T-helper 2 cell treated with Interferon-gamma antibody and Interleukin-4, amounts not matched to agents 5 μg/mL and 100 μg/mL, for 36 hours (primary cell): ENCODE measurements at regions not wholly inside any gene's neighbourhood (a gene's known extent, or its start where the extent isn't known, plus 50 kb on each side); places are given as distances from the start of the nearest gene placed in this dataset.
A peak's percentile ranks its signal among the peaks of the same experiment; 100 is the strongest.

ENCODE experiments used
- DNase-seq: peaks from one replicate; pipeline ENCODE4 v3.0.0; 2021; ENCODE audit warnings: low spot score
- H3K27ac Mint-ChIP-seq: one replicate; pipeline ENCODE4 v1.8.0; 2021; ENCODE audit warnings: mild to moderate bottlenecking, mixed read lengths
- H3K27me3 Mint-ChIP-seq: one replicate; pipeline ENCODE4 v1.8.0; 2021; ENCODE audit warnings: low read depth, mixed read lengths
- H3K36me3 Mint-ChIP-seq: one replicate; pipeline ENCODE4 v1.8.0; 2021; ENCODE audit warnings: low read depth, mixed read lengths
- H3K4me1 Mint-ChIP-seq: one replicate; pipeline ENCODE4 v1.8.0; 2021; ENCODE audit warnings: low read depth, mixed read lengths
- H3K4me3 Mint-ChIP-seq: one replicate; pipeline ENCODE4 v1.8.0; 2022; ENCODE audit warnings: mild to moderate bottlenecking, moderate library complexity, mixed read lengths
- H3K9me3 Mint-ChIP-seq: one replicate; pipeline ENCODE4 v1.8.0; 2021; ENCODE audit warnings: mixed read lengths

GRCh38 chr12:75881920-75882319 lies 149.7 kb downstream of the PHLDA1 start:
- no peaks in the 10 kb centered on the region for H3K36me3 Mint-ChIP-seq
- no peak overlapping the region for H3K27ac Mint-ChIP-seq
- no peak for DNase-seq
- H3K4me1 Mint-ChIP-seq, result no peaks in the 10 kb centered on the region
- H3K27me3 Mint-ChIP-seq, result peaks cover 61% of the 10 kb centered on the region
- no peaks in the 10 kb centered on the region for H3K9me3 Mint-ChIP-seq
- H3K4me3 Mint-ChIP-seq, result no peak overlapping the region

GRCh38 chr12:75877763-75878621 lies 153.6 kb downstream of the PHLDA1 start:
- Mint-ChIP-seq H3K4me1 (peaks cover 12% of the 10 kb centered on the region), H3K27me3 (peaks cover 47% of the 10 kb centered on the region), H3K36me3 (no peaks in the 10 kb centered on the region), H3K27ac (no peak overlapping the region), H3K4me3 (no peak overlapping the region), H3K9me3 (peaks cover 9% of the 10 kb centered on the region)
- peak; percentile 6 for DNase-seq

DNA sequence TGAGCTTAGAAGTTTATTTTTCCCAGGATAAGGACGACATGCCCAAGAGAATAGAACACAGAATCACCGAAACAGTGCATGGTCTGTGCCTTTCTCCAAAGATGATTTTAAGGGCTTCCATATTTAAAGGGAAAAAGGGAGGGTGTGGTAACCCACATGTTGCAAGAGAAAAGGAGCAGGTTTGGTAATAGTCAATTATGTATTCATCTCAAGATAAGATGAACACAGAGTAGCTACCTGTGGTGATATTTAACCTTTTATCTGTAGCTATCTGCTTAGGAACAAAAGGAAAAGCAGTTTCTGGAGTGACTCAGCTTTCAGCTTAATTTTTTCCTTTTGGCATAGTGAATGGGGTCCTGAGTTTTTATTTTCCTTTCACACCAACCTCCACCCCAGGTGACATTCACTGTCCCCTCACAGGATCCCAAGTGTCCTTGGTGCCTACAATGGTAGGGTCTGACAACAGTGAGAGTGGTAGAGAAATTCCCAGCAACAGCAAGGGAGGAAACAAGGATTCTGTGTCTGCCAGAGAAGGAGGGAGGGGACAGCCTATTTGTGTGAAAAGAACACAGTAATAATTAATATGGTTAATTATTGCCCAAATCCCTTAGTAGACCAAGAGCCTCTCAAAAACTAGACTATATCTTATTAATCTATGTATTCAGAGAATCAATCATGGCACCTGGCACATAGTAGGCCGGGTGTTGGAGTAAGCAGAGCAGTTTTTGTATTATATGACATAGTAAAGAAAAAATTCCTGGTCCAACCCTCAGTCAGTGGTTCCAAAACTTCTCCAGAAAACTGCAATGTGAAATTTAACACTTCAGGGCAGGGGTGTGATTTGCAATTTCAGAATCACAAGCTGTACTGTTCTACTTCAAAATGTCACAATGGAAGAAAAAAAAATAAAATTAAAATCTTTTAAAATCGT lies 154.5 kb downstream of the PHLDA1 start:
- Mint-ChIP-seq H3K4me1 (peaks cover 12% of the 10 kb centered on the region), H3K9me3 (peaks cover 9% of the 10 kb centered on the region), H3K4me3 (no peak overlapping the region), H3K27me3 (peaks cover 47% of the 10 kb centered on the region), H3K27ac (no peak overlapping the region), H3K36me3 (no peaks in the 10 kb centered on the region)
- no peak for DNase-seq

GRCh38 chr12:75874441-75874840 lies 157.1 kb downstream of the PHLDA1 start:
- Mint-ChIP-seq H3K9me3 (peaks cover 9% of the 10 kb centered on the region), H3K27ac (peak overlapping the region; percentile 3), H3K36me3 (no peaks in the 10 kb centered on the region), H3K4me3 (no peak overlapping the region), H3K27me3 (peaks cover 35% of the 10 kb centered on the region), H3K4me1 (peaks cover 12% of the 10 kb centered on the region)
- DNase-seq, result no peak

- no peak overlapping the region for H3K27ac Mint-ChIP-seq
- H3K27me3 Mint-ChIP-seq, result peaks cover 21% of the 10 kb centered on the region
- peaks cover 9% of the 10 kb centered on the region for H3K9me3 Mint-ChIP-seq
- H3K4me3 Mint-ChIP-seq, result no peak overlapping the region
- DNase-seq, result no peak
- no peaks in the 10 kb centered on the region for H3K36me3 Mint-ChIP-seq
- peaks cover 12% of the 10 kb centered on the region for H3K4me1 Mint-ChIP-seq
Observed at GRCh38 chr12:75872762-75873161, 158.8 kb downstream of the PHLDA1 start.

- Mint-ChIP-seq H3K27ac (no peak overlapping the region), H3K4me1 (peaks cover 17% of the 10 kb centered on the region), H3K27me3 (peaks cover 13% of the 10 kb centered on the region), H3K36me3 (no peaks in the 10 kb centered on the region), H3K4me3 (no peak overlapping the region), H3K9me3 (peaks cover 9% of the 10 kb centered on the region)
- DNase-seq, result no peak
Observed at GRCh38 chr12:75870878-75871277, 160.7 kb downstream of the PHLDA1 start.

DNA sequence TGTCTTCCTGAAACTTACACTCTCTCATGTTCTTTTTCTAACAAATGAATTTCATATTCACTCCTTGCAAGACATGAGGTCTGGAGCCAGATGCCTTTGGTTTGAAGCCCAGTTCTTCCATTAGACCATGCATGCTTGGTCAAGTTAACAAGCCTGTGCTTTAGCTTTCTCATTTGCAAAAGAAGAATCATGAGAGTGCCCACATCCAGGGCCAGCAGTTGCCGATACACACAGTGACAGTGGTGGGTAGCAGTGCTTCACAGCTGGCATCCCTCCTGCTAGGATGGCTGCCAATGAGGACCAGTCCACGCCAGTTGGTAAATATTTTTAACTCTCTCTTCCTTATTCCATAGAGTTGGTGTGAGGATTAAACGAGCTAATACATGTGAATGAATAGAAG lies 163.1 kb downstream of the PHLDA1 start:
- Mint-ChIP-seq H3K27ac (no peak overlapping the region), H3K9me3 (no peaks in the 10 kb centered on the region), H3K27me3 (peaks cover 6% of the 10 kb centered on the region), H3K4me3 (no peak overlapping the region), H3K36me3 (no peaks in the 10 kb centered on the region), H3K4me1 (peaks cover 10% of the 10 kb centered on the region)
- DNase-seq, result no peak

DNA sequence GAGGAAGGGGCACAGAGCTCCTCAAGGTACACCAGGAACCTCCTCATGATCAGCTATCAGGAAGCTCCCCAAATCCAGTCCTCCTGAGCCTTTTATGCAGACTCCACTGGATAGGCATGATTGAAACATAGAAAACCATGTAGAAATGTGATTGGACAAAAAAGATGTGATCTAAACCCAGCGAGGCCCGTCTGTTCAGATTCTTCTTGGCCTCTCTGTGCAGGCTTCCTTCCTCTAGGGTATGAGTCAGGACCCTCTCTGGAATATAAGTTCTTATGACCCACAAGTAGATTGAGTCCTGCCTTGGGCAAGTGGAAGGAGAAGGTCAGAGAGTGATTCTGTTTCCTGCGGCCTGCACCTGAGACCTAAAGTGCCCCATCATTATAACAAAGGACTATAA lies 166.3 kb downstream of the PHLDA1 start:
- Mint-ChIP-seq H3K27me3 (peaks cover 3% of the 10 kb centered on the region), H3K27ac (no peak overlapping the region), H3K9me3 (no peaks in the 10 kb centered on the region), H3K4me1 (peaks cover 11% of the 10 kb centered on the region), H3K36me3 (no peaks in the 10 kb centered on the region), H3K4me3 (no peak overlapping the region)
- DNase-seq, result no peak

- Mint-ChIP-seq H3K4me1 (peaks cover 11% of the 10 kb centered on the region), H3K4me3 (no peak overlapping the region), H3K27me3 (no peaks in the 10 kb centered on the region), H3K36me3 (no peaks in the 10 kb centered on the region), H3K9me3 (no peaks in the 10 kb centered on the region), H3K27ac (no peak overlapping the region)
- no peak for DNase-seq
Observed at GRCh38 chr12:75864161-75864560, 167.4 kb downstream of the PHLDA1 start.

- Mint-ChIP-seq H3K4me1 (peaks cover 11% of the 10 kb centered on the region), H3K9me3 (no peaks in the 10 kb centered on the region), H3K27me3 (no peaks in the 10 kb centered on the region), H3K36me3 (no peaks in the 10 kb centered on the region), H3K4me3 (no peak overlapping the region), H3K27ac (no peak overlapping the region)
- DNase-seq, result no peak
Observed at GRCh38 chr12:75863533-75863932, 168.0 kb downstream of the PHLDA1 start.

DNA sequence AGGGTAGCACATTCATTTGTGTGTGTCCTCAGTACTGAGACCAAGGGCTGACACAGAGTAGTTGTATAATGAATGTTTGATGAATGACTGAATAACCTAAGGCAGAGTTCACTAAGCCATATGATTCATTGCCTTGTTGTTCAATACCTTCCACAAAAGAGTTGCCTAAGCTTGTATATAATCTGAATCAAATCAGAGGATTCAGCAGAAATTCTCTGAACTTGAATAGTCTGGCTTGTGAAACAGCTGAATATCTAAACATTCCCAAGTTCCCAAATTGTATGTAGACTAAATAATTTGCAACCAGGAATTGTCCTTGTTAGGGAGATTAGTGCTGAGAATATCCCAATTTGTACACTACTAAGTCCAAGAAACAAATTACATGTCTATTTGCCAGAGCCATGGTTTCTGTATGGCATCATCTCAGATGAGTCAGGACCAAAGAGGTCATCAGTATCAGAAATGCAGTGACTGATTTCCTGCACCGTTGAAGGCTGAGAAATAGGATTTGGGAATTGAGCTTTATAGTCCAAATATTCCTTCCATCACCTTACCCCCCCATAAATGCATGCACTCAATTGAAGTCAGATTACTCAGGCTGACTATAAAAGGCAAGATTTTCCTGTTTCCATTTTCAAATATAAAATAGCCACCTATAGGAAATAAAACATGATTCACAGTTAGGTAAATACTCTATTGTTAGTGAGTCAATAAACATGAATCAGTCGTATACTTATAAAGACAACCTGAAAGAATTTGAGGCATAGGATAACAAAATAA lies 168.7 kb downstream of the PHLDA1 start:
- Mint-ChIP-seq H3K27ac (no peak overlapping the region), H3K4me3 (no peak overlapping the region), H3K9me3 (no peaks in the 10 kb centered on the region), H3K27me3 (no peaks in the 10 kb centered on the region), H3K36me3 (no peaks in the 10 kb centered on the region), H3K4me1 (peaks cover 11% of the 10 kb centered on the region)
- no peak for DNase-seq

- no peaks in the 10 kb centered on the region for H3K9me3 Mint-ChIP-seq
- H3K27me3 Mint-ChIP-seq, result peaks cover 4% of the 10 kb centered on the region
- peaks cover 5% of the 10 kb centered on the region for H3K4me1 Mint-ChIP-seq
- no peak for DNase-seq
- no peak overlapping the region for H3K4me3 Mint-ChIP-seq
- H3K36me3 Mint-ChIP-seq, result no peaks in the 10 kb centered on the region
- H3K27ac Mint-ChIP-seq, result no peak overlapping the region
Observed at GRCh38 chr12:75859868-75860267, 171.7 kb downstream of the PHLDA1 start.

- H3K36me3 Mint-ChIP-seq, result no peaks in the 10 kb centered on the region
- no peaks in the 10 kb centered on the region for H3K9me3 Mint-ChIP-seq
- H3K27me3 Mint-ChIP-seq, result peaks cover 31% of the 10 kb centered on the region
- DNase-seq, result no peak
- H3K4me1 Mint-ChIP-seq, result peaks cover 2% of the 10 kb centered on the region
- H3K4me3 Mint-ChIP-seq, result no peak overlapping the region
- H3K27ac Mint-ChIP-seq, result no peak overlapping the region
Observed at GRCh38 chr12:75856235-75856634, 175.3 kb downstream of the PHLDA1 start.
